ENCODE measurements at regions not wholly inside any gene's neighbourhood (a gene's known extent, or its start where the extent isn't known, plus 50 kb on each side); places are given as distances from the start of the nearest gene placed in this dataset.

- TF ChIP-seq POLR2AphosphoS5 (IDR thresholded peaks at IDR 0.05; ENCODE audit: low read depth, low read length) (no peak), TAF1 (IDR thresholded peaks at IDR 0.05; ENCODE audit: borderline replicate concordance, low read depth, low read length) (no peak), POLR2A (IDR thresholded peaks at IDR 0.05; ENCODE audit: low read depth, low read length) (no peak)
Measured at GRCh38 chr22:34096770-34097169, 176.5 kb upstream of the LARGE1 start.

Measured in GM12892 (cell line).